ENCODE measurements at regions not wholly inside any gene's neighbourhood (a gene's known extent, or its start where the extent isn't known, plus 50 kb on each side); places are given as distances from the start of the nearest gene placed in this dataset.

- no peak for TF ChIP-seq CTCF (IDR thresholded peaks at IDR 0.05)
- TF ChIP-seq POLR2AphosphoS5 (IDR thresholded peaks at IDR 0.05), result no peak
- TF ChIP-seq POLR2A (IDR thresholded peaks at IDR 0.05), result no peak
These were observed 62.5 kb upstream of the DNAH14 start for GRCh38 chr1:224866940-224867339.

Measured in upper lobe of left lung (tissue), 4 donors.